Erythroblast (primary cell): ENCODE measurements at regions not wholly inside any gene's neighbourhood (a gene's known extent, or its start where the extent isn't known, plus 50 kb on each side); places are given as distances from the start of the nearest gene placed in this dataset.

Experiments
- GATA1 ChIP-seq: IDR thresholded peaks from 2 replicates; pipeline ENCODE4 v1.6.1; 2011; ENCODE audit warnings: low read depth, mild to moderate bottlenecking, control low read depth, low read length, moderate library complexity
- POLR2A ChIP-seq: IDR thresholded peaks from 2 replicates; pipeline ENCODE4 v1.6.1; 2011; ENCODE audit warnings: mild to moderate bottlenecking, low read length

GRCh38 chr2:167353605-167354280 lies 465.5 kb downstream of the XIRP2 start:
- TF ChIP-seq POLR2A (no peak), GATA1 (no peak)
